K562 (cell line): ENCODE measurements at regions not wholly inside any gene's neighbourhood (a gene's known extent, or its start where the extent isn't known, plus 50 kb on each side); places are given as distances from the start of the nearest gene placed in this dataset.

Source experiments
- ATAC-seq: fragments of 200-7000 bp; cut with Tn5 transposase; 3 replicates; pipeline ENCODE4 v1.9.1; 2020; ENCODE audit warnings: moderate library complexity
- BruUV-seq: library from RNA; stranded (reverse); fragments of 400-500 nt; replicated peaks from 2 replicates; lab custom pipeline; 2021; lab: Mats Ljungman, UMichigan
- CTCF ChIA-PET: fragments of 300-600 bp; formaldehyde crosslinking; extraction: SDS; loops from one replicate; lab custom pipeline; 2021; ENCODE audit warnings: low intra/inter-chr PET ratio; lab: Yijun Ruan, JAX
- POLR2A ChIA-PET: fragments of 300-600, 350-650 bp; sonication (Branson Sonifier 250); formaldehyde crosslinking; extraction: SDS; loops from one replicate; lab custom pipeline; 2021; ENCODE audit warnings: antibody characterized with exemption, inconsistent platforms; lab: Yijun Ruan, JAX
- DNase-seq, 4 experiments: peaks; one replicate each; pipeline versions ENCODE4 v3.0.0 to v3.0.0-alpha.2; 2011 to 2018; ENCODE audit warnings: low spot score in 3 of 4, mixed read lengths in 3 of 4; ENCODE audit errors: extremely low read depth in 1 of 4
- FAIRE-seq: peaks from 2 replicates; lab custom pipeline; 2011; peaks lifted over from hg19 to GRCh38; lab: Jason Lieb, UNC
- H2AFZ ChIP-seq: 2 replicates; pipeline ENCODE4 v1.6.0; 2011; ENCODE audit warnings: low read depth, low read length, control low read depth, inconsistent platforms
- H3K27ac ChIP-seq: fragments of 200-600 bp; 3 replicates; pipeline ENCODE4 v1.8.0; 2011; ENCODE audit warnings: low read depth, mild to moderate bottlenecking, control low read depth, inconsistent platforms, low read length, moderate library complexity, mixed read lengths; ENCODE audit errors: extremely low read depth
- H3K27me3 ChIP-seq, 2 experiments: fragments of 300-600 bp in 1 of 2; 2 replicates in 1 of 2; 3 replicates in 1 of 2; pipeline versions ENCODE4 v1.6.0 to v1.8.0; 2011; ENCODE audit warnings: inconsistent platforms in 2 of 2, low read length in 2 of 2, mild to moderate bottlenecking in 1 of 2, mixed read lengths in 1 of 2, moderate library complexity in 1 of 2; ENCODE audit not compliant: control insufficient read depth in 2 of 2, insufficient read depth in 2 of 2
- H3K36me3 ChIP-seq: fragments of 300-600 bp; 3 replicates; pipeline ENCODE4 v1.8.0; 2011; ENCODE audit warnings: mild to moderate bottlenecking, low read length, inconsistent platforms; ENCODE audit not compliant: control insufficient read depth, insufficient read depth
- H3K4me1 ChIP-seq, 2 experiments: fragments of 200-600 bp in 1 of 2; replicated peaks in 1 of 2; 2 replicates in 1 of 2; 3 replicates in 1 of 2; pipeline versions ENCODE4 v1.5.1 to v1.8.0; 2011; ENCODE audit warnings: inconsistent platforms in 2 of 2, low read length in 2 of 2, mild to moderate bottlenecking in 1 of 2, mixed read lengths in 1 of 2, moderate library complexity in 1 of 2; ENCODE audit not compliant: control insufficient read depth in 2 of 2, insufficient read depth in 2 of 2
- H3K4me2 ChIP-seq: 2 replicates; pipeline ENCODE4 v1.6.1; 2011; ENCODE audit warnings: low read length, control low read depth, inconsistent platforms, mixed read lengths; ENCODE audit not compliant: insufficient read depth
- H3K4me3 ChIP-seq: fragments of 200-600 bp; sonication (generic), shearing (Covaris generic); 2 replicates; pipeline ENCODE4 v1.5.1; 2016; ENCODE audit warnings: control low read depth, inconsistent platforms
- H3K79me2 ChIP-seq: fragments of 200-600 bp; 3 replicates; pipeline ENCODE4 v1.8.0; 2011; ENCODE audit warnings: low read length, inconsistent platforms; ENCODE audit not compliant: control insufficient read depth, insufficient read depth
- H3K9ac ChIP-seq, 2 experiments: 2 replicates each; pipeline versions ENCODE4 v1.6.0 to v1.6.1; 2011; ENCODE audit warnings: low read depth in 2 of 2, low read length in 2 of 2, control low read depth in 1 of 2, inconsistent platforms in 1 of 2, mild to moderate bottlenecking in 1 of 2, mixed read lengths in 1 of 2; ENCODE audit not compliant: insufficient read depth in 1 of 2
- H3K9me1 ChIP-seq: one replicate; pipeline ENCODE4 v1.6.0; 2011; ENCODE audit warnings: inconsistent platforms, mild to moderate bottlenecking, low read length, moderate library complexity; ENCODE audit not compliant: control insufficient read depth, insufficient read depth
- H3K9me3 ChIP-seq: replicated peaks from 2 replicates; pipeline ENCODE4 v1.5.1; 2011; ENCODE audit warnings: low read depth, low read length, inconsistent platforms; ENCODE audit not compliant: control insufficient read depth, insufficient read depth
- H4K20me1 ChIP-seq: replicated peaks from 2 replicates; pipeline ENCODE4 v1.6.1; 2011; ENCODE audit warnings: low read length, inconsistent platforms, mixed read lengths; ENCODE audit not compliant: control insufficient read depth, insufficient read depth
- CHD2 ChIP-seq: IDR thresholded peaks from 2 replicates; pipeline ENCODE4 v1.6.1; 2011; ENCODE audit warnings: low read depth, low read length
- ETS2 ChIP-seq: IDR thresholded peaks from 2 replicates; pipeline ENCODE4 v1.6.1; 2016; ENCODE audit warnings: borderline replicate concordance, missing genetic modification characterization, mild to moderate bottlenecking, moderate library complexity, missing compliant biosample characterization; ENCODE audit not compliant: poor library complexity, severe bottlenecking
- MTA2 ChIP-seq: fragments of 450-650 bp; IDR thresholded peaks from 2 replicates; pipeline ENCODE4 v1.6.1; 2016; ENCODE audit warnings: low read depth
- RBM25 ChIP-seq: fragments of 200-400 bp; formaldehyde crosslinking; IDR thresholded peaks from 2 replicates; pipeline ENCODE4 v1.6.1; 2018; ENCODE audit warnings: low read length, low read depth, moderate library complexity; ENCODE audit not compliant: severe bottlenecking
- ZBTB49 ChIP-seq: sonication (generic); formaldehyde crosslinking; IDR thresholded peaks from 2 replicates; pipeline ENCODE4 v1.8.0; 2022; ENCODE audit warnings: missing genetic modification reagents, mild to moderate bottlenecking, borderline replicate concordance
- ZEB2 ChIP-seq: fragments of 450-650 bp; IDR thresholded peaks from 2 replicates; pipeline ENCODE4 v1.6.1; 2016
- WGBS: fragments of 100-300 bp; shearing (Covaris generic); methylation state at CpG from one replicate; pipeline ENCODE4 v1.1.6; 2016; ENCODE audit warnings: low coverage, mixed read lengths; ENCODE audit not compliant: insufficient coverage; ENCODE audit errors: missing lambda C conversion rate; 5-methylcytosine and 5-hydroxymethylcytosine counted together
- in situ Hi-C: fragments of 300-500 bp; cut with MboI; formaldehyde crosslinking; loops from 4 replicates; pipeline ENCODE4 v1.15.0; 2018; ENCODE audit warnings: inconsistent platforms, mixed read lengths
- intact Hi-C: fragments of 100-400 bp; cut with micrococcal nuclease; formaldehyde crosslinking; loops from 2 replicates; pipeline ENCODE4 v1.14.2; 2022
- TF ChIP-seq, protein P1 (sequence below): conservative IDR thresholded peaks from 2 replicates; pipeline ENCODE4 v1.6.1; 2011; ENCODE audit warnings: low read depth, mild to moderate bottlenecking, low read length; ENCODE audit not compliant: control insufficient read depth

DNA sequence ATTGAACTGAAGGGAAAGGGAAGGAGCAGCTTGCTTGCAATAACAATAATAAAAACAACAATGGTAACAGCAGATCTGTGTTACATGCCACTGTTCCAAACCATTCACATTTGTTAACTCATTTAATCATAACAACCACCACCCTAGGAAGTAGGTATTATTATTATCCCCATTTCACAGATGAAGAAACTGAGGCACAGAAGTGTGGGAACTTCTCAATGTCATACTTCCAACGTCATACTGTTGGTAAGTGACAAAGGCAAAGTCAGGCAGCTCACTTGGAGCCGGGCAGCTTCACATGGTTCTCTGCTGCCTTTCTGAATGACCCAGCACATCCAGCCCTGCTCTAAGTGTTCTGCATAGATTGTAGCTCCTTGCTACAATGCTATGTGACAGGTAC, 72.6 kb downstream of the FOXD1 start:
- POLR2A ChIA-PET: no interaction called here
- no peak for ATAC-seq

More for the DNA sequence above, 72.6 kb downstream of the FOXD1 start:
- Histone ChIP-seq H3K4me3 (no peak overlapping the region), H3K4me2 (no peak overlapping the region), H3K79me2 (no peaks in the 10 kb centered on the region), H4K20me1 (no peaks in the 10 kb centered on the region), H2AFZ (no peak overlapping the region), H3K27me3 (peaks cover 18 to 25% of the 10 kb centered on the region in 2 experiments), H3K27ac (no peak overlapping the region), H3K4me1 (peaks cover 0 to 8% of the 10 kb centered on the region in 2 experiments; a peak in 1 of 5 replicates), H3K9me1 (no peaks in the 10 kb centered on the region), H3K9ac (no peak overlapping the region), H3K36me3 (no peaks in the 10 kb centered on the region), H3K9me3 (no peaks in the 10 kb centered on the region)
- no peak for FAIRE-seq
- in situ Hi-C loops (no loop called here), intact Hi-C loops (no loop called here)
- WGBS: 0% methylated on average over 2 of the region's 2 CpGs
- BruUV-seq: no TSS peak
- no peak for TF ChIP-seq CHD2
- TF ChIP-seq ETS2 (tag): no peak
- peak; percentile 58 for TF ChIP-seq RBM25
- TF ChIP-seq MTA2: no peak
- TF ChIP-seq, protein P1, sequence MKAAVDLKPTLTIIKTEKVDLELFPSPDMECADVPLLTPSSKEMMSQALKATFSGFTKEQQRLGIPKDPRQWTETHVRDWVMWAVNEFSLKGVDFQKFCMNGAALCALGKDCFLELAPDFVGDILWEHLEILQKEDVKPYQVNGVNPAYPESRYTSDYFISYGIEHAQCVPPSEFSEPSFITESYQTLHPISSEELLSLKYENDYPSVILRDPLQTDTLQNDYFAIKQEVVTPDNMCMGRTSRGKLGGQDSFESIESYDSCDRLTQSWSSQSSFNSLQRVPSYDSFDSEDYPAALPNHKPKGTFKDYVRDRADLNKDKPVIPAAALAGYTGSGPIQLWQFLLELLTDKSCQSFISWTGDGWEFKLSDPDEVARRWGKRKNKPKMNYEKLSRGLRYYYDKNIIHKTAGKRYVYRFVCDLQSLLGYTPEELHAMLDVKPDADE: no peak
- no peak for TF ChIP-seq ZBTB49 (CRISPR knock-in tag)
- no peak for TF ChIP-seq ZEB2
- no peak for DNase-seq
- CTCF ChIA-PET: no interaction called here
